Left cardiac atrium (tissue), 4 donors: ENCODE measurements at regions not wholly inside any gene's neighbourhood (a gene's known extent, or its start where the extent isn't known, plus 50 kb on each side); places are given as distances from the start of the nearest gene placed in this dataset.
"Not testable (repeated sequence)": the region's sequence is repeated elsewhere in the genome, so short reads cannot be mapped to it uniquely, and the experiment has no call there.

Experiments used
- ATAC-seq, 2 donors: fragments of 200-7000 bp; cut with Tn5 transposase; one replicate each; pipeline ENCODE4 v1.9.1; 2020; ENCODE audit warnings: mild to moderate bottlenecking in 2 of 2, moderate library complexity in 2 of 2
- DNase-seq: peaks from one replicate; pipeline ENCODE4 v3.0.0-alpha.2; 2020
- intact Hi-C, 2 donors: fragments of 100-400 bp; cut with DNase I; formaldehyde crosslinking; loops; one replicate each; pipeline versions ENCODE4 v1.14.1 to v1.15.1; 2022 to 2023
- donor health status: DM: no; HTN: yes; CAD: no.
- donor health status: DM: no; HTN: yes; CAD: no; lungs with severe emphysema.
- donor health status: DM: yes; HTN: yes; CAD: no.
- donor health status: Dilated cardiomyopathy.

DNA sequence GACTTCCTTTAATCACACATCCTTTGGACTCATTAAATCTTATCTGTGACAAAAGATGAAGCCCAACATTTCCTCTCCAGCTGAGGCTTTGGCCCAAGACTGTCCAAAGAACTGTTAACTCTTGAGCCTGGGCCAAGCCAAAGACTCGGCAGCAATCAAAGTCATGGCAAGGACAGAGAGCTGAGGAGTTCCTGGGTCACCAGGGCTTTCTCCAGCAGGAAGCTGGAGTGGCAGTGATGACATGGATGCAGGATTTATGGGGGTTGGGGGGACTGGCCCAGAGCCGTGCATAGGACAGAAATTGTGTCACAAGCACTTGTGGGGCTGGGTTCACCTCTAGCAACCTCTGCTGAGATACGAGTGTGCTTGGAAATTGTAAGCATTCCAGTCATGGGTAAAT lies 440.3 kb downstream of the PLK2 start:
- intact Hi-C loops: loop anchor here in 1 of 2 donors (10.0 kb wide), 1 partner anchor 435 kb away; no protein-coding TSS in a partner anchor
- ATAC-seq (peak; percentile 90 to 91), DNase-seq (peak; percentile 68)

DNA sequence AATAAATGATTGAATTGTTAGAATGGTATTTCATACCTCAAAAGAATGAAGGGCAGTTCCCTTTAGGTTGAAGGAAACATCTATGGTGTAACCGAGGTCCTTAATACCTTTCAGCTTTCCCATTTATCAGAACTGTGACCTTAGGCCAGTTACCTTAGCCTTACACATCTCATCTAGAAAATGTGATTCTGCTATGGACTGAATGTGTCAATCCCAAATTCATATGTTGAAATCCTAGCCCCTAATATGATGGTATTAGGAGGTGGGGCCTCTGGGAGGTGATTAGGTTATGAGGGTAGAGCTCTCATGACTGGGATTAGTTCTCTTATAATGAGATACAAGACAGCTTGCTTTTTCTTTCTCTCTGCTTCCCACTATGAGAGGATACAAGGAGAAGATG lies 441.9 kb downstream of the PLK2 start:
- DNase-seq (no peak), ATAC-seq (no peak)
- intact Hi-C loops: loop anchor here in 1 of 2 donors (10.0 kb wide), 1 partner anchor 437 kb away; no protein-coding TSS in a partner anchor

DNA sequence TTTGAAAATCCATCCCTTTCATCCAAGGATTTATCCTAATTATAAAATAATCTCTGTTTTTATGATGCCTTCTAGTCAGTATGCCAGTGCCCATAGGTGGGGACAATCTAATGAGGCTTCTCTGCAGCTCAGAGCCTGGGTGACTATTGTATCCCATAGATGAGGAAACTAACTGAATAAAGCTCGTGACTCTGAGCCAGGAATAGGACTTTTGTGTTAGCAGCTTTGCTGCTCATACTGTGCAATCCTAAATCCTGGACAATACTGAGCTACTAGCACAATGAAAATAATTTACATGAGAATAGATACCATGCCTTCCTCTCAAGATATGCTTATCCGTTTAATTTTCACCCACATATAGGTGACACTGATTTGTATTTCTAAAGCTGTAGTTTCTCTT lies 443.0 kb downstream of the PLK2 start:
- no peak for ATAC-seq
- no peak for DNase-seq
- intact Hi-C loops: loop anchor here in 1 of 2 donors (10.0 kb wide), 1 partner anchor 438 kb away; no protein-coding TSS in a partner anchor

DNA sequence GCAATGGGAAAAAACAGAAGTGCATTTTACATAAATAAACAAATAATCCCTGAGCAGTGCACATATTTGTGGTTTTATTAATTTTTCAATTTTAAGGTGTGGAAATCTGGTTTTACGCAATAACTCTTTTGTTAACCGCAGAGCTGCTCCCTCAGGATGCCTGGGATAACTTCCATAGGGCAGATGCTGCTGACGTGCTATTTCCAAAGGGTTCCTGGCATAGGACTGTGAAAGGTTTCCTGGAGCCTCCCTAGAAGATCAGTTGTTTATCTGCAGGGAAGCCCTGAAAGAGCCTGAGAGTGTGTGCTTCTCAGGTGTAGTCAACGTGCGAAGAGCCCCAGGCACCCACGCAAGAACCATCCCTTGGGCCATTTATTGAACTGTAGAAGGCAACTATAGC lies 443.5 kb downstream of the PLK2 start:
- peak in 1 of 2 donors; percentile 50 for ATAC-seq
- intact Hi-C loops: loop anchor here in 1 of 2 donors (10.0 kb wide), 1 partner anchor 438 kb away; no protein-coding TSS in a partner anchor

DNA sequence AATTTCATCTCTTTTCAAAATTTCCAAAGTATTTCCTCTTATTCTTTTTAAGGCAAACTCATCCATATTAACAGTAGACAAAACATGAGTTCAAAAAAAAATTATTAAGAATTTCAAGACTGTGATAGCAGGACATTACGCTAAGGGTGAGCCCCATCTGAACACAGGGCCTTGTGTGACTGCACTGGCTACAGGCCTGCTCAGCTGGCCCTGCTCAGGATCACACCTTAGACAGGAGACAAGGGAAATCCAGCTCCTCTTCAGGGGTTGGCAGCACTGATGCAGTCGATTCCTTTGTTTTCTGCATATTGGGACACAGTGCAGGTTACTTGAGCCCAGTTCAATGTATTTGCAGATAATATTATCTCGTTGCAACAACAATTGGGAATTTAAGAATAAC lies 444.7 kb downstream of the PLK2 start:
- ATAC-seq: peak; percentile 66 to 70
- DNase-seq: no peak
- intact Hi-C loops: loop anchor here in 1 of 2 donors (10.0 kb wide), 1 partner anchor 440 kb away; no protein-coding TSS in a partner anchor

More for the DNA sequence above, 443.5 kb downstream of the PLK2 start:
- no peak for DNase-seq

DNA sequence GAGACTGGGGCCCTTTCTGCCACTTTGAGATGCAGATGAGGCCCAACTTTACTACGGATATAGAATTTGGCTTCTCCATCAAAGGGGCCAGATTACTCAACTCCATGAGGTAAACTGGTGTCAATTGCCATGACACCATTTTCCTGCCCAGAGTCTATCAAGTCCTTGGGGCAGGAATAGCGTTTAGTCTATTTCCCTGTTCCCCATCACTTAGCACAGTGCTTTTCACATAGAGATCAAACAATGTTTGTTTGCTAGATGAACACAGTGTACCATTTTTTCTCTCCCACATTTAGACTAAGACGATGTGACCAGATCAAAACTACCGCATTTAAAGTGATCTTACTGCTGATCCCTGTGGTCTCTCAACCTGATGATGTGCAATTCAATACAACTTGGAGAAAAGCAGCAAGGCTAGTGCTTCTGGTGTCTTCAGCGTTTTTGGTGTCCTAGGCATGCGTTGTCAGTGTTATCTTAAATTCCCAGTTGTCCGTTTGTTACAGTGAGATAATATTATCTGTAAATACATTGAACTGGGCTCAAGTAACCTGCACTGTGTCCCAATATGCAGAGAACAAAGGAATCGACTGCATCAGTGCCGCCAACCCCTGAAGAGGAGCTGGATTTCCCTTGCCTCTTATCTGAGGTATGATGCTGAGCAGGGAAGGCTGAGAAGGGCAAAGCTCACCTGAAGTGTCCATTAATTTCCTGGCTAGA lies 446.2 kb downstream of the PLK2 start:
- DNase-seq (no peak), ATAC-seq (no peak)
- intact Hi-C loops: loop anchor here in 1 of 2 donors (10.0 kb wide), 1 partner anchor 441 kb away; no protein-coding TSS in a partner anchor

DNA sequence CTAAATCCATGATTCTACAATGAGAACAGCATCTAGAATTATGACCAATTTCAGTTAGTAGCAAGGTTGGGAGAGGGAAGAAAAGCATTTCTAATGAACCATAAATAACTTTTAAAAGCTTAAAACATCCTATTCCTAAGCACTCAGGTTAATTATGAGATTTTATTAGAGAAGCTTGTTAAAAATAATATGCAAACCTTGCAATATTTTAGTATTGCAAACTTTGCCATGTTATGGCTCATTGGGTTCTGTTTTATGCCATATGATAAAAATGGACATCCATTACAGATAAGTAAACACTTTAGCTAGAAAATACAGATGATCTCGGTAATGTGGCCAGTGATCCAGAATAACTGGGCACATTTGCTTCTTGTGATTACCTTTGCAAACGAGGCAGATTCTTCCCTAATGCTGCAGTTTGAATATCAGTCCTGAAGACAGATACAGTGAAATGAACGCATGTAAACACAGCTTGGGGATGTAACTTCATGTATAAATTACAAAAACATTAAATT lies 447.0 kb downstream of the PLK2 start:
- ATAC-seq (no peak), DNase-seq (no peak)
- intact Hi-C loops: loop anchor here in 1 of 2 donors (10.0 kb wide), 1 partner anchor 442 kb away; no protein-coding TSS in a partner anchor

DNA sequence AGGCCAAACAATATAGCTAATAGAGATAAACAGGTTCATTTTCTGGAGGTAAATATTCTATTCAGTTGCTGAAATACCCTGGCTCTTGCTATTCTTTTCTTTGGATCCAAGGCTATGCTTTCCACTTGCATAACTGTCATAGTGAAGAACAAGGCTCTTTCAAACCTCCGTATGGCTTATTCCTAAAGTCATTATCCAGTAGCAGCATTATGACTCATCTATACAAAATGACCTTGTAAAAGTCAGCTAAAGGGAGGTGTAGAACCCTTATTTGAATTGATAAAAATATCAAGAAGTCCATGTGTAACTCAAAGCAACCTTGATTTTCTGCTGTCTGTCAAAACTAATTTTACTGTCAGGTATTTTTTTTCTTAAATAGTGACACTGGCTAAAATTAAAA lies 447.8 kb downstream of the PLK2 start:
- intact Hi-C loops: loop anchor here in 1 of 2 donors (10.0 kb wide), 1 partner anchor 443 kb away; no protein-coding TSS in a partner anchor
- DNase-seq (no peak), ATAC-seq (no peak)

DNA sequence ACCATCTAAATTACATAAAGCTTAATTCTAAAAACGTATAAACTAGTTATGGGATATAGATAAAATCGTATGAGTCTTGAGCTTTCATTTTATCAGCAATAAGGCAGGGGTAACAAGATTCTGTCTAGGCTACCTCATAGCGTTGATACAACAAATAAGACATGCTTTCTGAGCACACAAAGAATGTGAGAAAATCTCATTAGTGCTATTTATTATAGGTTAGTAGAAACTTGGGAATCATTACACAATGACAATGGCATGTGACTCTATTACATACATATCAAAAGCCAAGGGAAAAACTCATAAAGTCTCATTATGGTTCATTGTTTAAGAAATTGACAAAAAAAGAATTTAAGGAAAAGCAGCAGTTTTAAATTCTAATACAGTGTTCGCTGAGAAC lies 448.6 kb downstream of the PLK2 start:
- no peak for ATAC-seq
- DNase-seq: no peak
- intact Hi-C loops: loop anchor here in 1 of 2 donors (10.0 kb wide), 1 partner anchor 444 kb away; no protein-coding TSS in a partner anchor

DNA sequence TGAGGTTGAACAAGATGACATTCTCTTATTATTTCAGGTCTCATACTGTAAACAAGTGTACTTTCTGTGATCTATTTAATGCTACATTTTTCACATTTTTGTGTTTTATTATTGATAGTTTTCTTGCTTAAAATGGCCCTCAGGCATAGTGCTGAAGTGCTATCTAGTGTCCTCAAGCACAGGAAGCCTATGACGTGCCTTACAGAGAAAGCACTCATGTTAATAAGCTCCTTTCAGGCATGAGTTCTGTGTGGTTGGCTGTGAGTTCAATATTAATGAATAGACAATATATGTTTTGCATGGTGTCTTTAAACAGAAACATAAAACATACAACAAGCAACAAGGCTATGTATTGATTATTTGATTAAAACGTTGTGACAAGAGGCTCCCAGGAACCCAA lies 450.1 kb downstream of the PLK2 start:
- intact Hi-C loops: loop anchor here in 1 of 2 donors (10.0 kb wide), 1 partner anchor 445 kb away; no protein-coding TSS in a partner anchor
- no peak for ATAC-seq
- DNase-seq: no peak

DNA sequence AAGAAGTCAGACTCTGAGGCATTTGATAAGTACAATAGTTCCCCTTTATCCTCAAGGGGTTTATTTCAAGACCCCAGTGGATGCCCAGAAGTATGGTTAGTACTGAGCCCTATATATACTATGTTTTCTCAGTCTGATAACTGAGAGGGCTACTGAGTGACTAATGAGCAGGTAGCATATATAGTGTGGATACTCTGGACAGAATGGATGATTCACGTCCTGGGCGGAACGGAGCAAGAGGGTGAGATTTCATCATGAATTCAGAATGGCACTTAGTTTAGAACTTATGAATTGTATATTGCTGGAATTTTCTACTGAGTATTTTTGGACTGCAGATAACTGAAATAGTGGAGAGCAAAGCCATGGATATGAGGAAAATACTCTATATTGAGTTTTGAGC lies 457.6 kb downstream of the PLK2 start:
- intact Hi-C loops: no loop called here
- ATAC-seq (no peak), DNase-seq (no peak)

DNA sequence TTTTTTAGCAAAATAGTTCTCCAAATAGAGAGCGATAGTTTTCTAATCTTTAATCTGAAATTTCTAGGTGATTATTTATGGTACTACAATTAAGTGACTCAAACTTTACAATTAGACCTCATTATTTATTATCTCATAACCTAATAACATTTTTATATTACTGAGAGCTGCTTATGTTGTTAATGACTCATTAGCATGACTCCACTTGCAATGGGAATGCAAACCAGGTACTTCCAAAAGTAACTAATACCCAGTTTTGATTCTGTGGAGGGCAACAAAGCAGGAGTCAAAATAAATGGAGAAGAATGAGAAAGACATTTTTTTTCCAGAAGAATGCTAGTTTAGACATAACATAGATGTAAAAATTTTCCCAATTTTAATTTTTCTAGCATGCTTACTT lies 466.0 kb downstream of the PLK2 start:
- DNase-seq (no peak), ATAC-seq (no peak)
- intact Hi-C loops: no loop called here

DNA sequence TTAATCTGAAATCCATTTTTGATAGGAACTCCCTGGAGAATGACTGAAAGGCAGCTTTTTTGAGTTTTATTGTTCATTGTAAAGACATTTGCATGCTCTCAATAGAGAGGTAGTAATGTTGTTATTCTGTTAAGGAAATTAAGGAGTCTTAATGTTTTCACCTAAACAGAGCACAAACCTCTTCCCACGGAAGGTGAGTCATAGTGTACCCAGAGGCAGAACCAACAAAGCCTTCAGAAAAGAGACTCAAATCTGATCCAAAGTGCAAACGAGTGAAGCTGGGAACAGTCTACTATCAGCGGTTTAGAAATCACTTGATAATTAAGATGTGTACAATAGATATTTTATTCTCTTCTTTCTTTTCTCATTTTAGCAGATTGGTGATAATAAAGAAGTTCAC lies 470.5 kb downstream of the PLK2 start:
- DNase-seq: no peak
- peak in 1 of 2 donors; percentile 58 for ATAC-seq
- intact Hi-C loops: no loop called here

DNA sequence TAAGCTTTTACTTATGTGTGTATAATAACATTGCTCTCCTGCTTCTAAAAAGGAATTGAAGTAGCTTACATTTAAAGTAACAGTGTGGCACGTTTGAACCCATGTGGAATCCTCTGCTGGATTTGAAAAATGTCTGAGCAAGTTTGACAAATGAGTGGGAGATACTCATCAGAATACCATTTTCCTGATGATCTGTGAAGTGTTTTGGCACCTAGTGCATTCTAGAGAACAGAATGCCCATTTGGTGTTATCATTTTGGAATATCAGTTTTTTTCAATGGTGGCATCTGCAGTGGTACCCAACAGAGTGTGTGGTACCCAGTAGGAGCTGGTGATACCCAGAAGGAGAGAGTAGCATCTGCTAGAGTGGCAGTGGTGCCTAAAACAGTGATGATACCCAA lies 471.1 kb downstream of the PLK2 start:
- DNase-seq: no peak
- no peak for ATAC-seq
- intact Hi-C loops: no loop called here

DNA sequence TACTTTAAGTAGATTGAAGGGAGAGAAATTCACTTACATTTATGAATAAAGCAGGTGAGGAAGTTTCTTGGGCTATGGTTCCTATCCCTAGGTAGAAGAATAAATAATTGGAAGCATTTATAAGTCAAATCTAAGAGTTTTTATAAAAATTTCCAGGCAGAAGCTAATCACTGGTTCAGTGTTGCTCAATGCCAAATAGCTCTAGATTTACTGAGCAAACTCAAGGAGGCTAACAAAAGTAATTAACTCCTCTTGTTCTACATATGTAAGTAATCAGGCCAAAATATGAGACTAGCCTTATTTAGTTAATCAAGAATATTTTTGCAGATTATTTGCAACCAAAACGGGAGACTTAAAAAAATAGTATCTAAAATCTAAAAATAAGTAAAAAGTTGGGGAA lies 472.3 kb downstream of the PLK2 start:
- intact Hi-C loops: no loop called here
- peak in 1 of 2 donors; percentile 57 for ATAC-seq
- DNase-seq: no peak

DNA sequence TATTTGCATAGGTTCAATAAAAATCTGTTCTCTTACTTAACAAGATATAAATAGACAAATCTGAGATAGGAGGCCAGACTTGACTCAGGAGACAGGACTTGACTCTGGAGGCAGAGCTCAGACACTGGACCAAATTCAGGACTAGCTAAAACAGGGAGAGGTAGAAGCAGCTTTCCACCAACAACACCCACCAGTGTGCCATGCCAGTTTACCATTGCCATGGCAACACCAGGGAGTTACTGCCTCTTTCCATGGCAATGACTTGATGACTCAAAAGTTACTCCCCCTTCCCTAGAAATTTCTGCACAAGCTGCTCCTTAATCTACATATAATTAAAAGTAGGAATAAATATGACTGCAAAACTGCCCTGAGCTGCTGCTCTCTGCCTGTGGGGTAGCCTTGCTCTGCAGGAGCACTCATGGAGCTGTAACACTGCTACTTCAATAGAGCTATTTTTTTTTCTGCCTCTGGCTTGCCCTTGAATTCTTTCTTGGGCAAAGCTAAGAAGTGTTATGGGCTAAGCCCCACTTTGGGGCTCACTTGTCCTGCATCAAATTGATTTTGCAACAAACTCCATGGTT lies 473.0 kb downstream of the PLK2 start:
- intact Hi-C loops: no loop called here
- DNase-seq: peak; percentile 26
- peak; percentile 53 to 95 for ATAC-seq

DNA sequence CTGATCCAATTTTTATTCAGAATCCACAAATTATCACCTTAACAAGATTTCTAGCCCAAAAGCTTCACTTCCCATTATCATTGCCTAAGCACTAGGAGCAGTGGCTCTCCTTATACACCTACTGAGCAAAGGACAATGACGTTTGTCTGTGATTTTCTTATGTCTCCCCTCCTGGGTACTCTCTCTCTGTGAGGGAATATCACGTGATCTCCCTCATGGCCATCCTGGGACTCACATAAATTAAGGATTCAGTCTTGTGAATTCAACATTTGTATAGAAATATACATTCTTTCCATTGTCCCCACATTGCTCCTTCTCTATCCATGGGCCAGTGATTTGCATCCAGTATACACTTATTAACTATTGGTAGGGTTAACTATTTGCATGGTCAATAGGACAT lies 476.5 kb downstream of the PLK2 start:
- DNase-seq (no peak), ATAC-seq (no peak)
- intact Hi-C loops: no loop called here

DNA sequence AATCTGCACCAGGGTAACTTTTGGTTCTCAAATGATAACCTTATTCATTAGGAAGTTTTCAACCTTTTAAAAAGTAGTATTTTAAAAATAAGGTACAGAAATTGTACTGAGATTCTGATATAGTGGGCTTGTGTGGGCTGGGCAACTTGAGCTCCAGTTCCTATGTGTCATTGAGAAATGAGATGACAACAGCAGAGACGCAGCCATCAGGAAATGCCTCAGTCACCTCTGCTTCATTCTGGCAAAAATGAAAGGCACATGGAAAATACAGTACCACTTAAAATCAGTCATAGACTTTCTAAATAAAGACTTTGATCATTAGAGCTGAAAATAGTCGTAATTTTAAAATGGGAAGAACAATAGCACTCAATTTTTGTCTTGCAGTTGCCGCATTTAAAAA lies 480.2 kb downstream of the PLK2 start:
- no peak for ATAC-seq
- no peak for DNase-seq
- intact Hi-C loops: no loop called here

DNA sequence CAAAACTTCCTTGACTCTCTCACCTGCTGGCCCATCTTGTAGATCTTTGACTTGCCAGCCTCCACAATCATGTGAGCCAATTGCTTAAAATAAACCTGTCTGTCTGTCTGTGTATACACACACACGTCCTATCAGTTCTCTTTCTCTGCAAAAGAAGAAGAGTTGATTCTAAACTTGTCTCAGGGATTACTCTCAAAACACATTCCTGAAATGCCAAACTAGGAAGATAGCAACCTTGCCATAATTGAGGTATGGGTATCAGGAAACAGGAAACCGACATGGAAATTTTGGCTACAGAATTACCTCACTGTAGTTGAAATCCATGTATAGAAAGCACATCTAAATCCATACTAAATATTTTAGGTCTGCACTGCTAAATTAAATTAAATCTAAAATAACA lies 483.4 kb downstream of the PLK2 start:
- ATAC-seq (no peak), DNase-seq (no peak)
- intact Hi-C loops: no loop called here

DNA sequence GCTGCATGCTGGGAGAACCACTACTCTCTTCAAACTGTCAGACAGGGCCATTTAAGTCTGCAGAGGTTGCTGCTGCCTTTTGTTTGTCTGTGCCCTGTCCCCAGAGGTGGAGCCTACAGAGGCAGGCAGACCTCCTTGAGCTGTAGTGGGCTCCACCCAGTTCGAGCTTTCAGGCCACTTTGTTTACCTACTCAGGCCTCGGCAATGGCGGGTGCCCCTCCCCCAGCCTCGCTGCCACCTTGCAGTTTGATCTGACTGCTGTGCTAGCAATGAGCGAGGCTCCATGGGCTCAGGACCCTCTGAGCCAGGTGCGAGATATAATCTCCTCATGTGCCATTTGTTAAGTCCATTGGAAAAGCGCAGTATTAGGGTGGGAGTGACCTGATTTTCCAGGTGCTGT lies 487.8 kb downstream of the PLK2 start:
- DNase-seq, intact Hi-C loops, ATAC-seq: not testable (repeated sequence)
